GM21515 (cell line): ENCODE measurements at regions not wholly inside any gene's neighbourhood (a gene's known extent, or its start where the extent isn't known, plus 50 kb on each side); places are given as distances from the start of the nearest gene placed in this dataset.
A peak's percentile ranks its signal among the peaks of the same experiment; 100 is the strongest.

ENCODE experiments used
- ATAC-seq: cut with Tn5 transposase; IDR thresholded peaks from one replicate; pipeline ENCODE4 v1.9.1; 2021; ENCODE audit not compliant: unreplicated experiment

- ATAC-seq: peak; percentile 78
Measured at GRCh38 chr9:89234205-89235067, 55.8 kb upstream of the SHC3 start.

- no peak for ATAC-seq
Measured at GRCh38 chr9:89236955-89237573, 58.4 kb upstream of the SHC3 start.

- no peak for ATAC-seq
Measured at GRCh38 chr9:89238424-89238823, 59.8 kb upstream of the SHC3 start.

- no peak for ATAC-seq
Measured at GRCh38 chr9:89243296-89244061, 64.9 kb upstream of the SHC3 start.

- ATAC-seq: no peak
Measured at GRCh38 chr9:89246840-89247239, 64.2 kb upstream of the CKS2 start.

GRCh38 chr9:89247431-89248353 is 63.3 kb upstream of the CKS2 start:
- no peak for ATAC-seq

- no peak for ATAC-seq
Measured at GRCh38 chr9:89249001-89249400, 62.0 kb upstream of the CKS2 start.

- ATAC-seq: no peak
Measured at GRCh38 chr9:89252651-89253267, 58.2 kb upstream of the CKS2 start.

GRCh38 chr9:89254058-89254772 is 56.8 kb upstream of the CKS2 start:
- no peak for ATAC-seq

- no peak for ATAC-seq
Measured at GRCh38 chr9:89254773-89255125, 56.2 kb upstream of the CKS2 start.

- ATAC-seq: no peak
Measured at GRCh38 chr9:89256225-89256624, 54.8 kb upstream of the CKS2 start.

- no peak for ATAC-seq
Measured at GRCh38 chr9:89256642-89257041, 54.4 kb upstream of the CKS2 start.

- ATAC-seq: no peak
Measured at GRCh38 chr9:89260525-89260924, 50.5 kb upstream of the CKS2 start.
